Stimulated activated CD4-positive, alpha-beta T cell treated with anti-CD3 and anti-CD28 coated beads, Interleukin-4, amount 100 ng/mL, for 48 hours (primary cell): ENCODE measurements at regions not wholly inside any gene's neighbourhood (a gene's known extent, or its start where the extent isn't known, plus 50 kb on each side); places are given as distances from the start of the nearest gene placed in this dataset.
A peak's percentile ranks its signal among the peaks of the same experiment; 100 is the strongest.
"Not testable (repeated sequence)": the region's sequence is repeated elsewhere in the genome, so short reads cannot be mapped to it uniquely, and the experiment has no call there.

ENCODE experiments used
- DNase-seq, 2 donors: peaks; one replicate each; pipeline ENCODE4 v3.0.0-alpha.2; 2020; ENCODE audit warnings: low read depth in 2 of 2

DNA sequence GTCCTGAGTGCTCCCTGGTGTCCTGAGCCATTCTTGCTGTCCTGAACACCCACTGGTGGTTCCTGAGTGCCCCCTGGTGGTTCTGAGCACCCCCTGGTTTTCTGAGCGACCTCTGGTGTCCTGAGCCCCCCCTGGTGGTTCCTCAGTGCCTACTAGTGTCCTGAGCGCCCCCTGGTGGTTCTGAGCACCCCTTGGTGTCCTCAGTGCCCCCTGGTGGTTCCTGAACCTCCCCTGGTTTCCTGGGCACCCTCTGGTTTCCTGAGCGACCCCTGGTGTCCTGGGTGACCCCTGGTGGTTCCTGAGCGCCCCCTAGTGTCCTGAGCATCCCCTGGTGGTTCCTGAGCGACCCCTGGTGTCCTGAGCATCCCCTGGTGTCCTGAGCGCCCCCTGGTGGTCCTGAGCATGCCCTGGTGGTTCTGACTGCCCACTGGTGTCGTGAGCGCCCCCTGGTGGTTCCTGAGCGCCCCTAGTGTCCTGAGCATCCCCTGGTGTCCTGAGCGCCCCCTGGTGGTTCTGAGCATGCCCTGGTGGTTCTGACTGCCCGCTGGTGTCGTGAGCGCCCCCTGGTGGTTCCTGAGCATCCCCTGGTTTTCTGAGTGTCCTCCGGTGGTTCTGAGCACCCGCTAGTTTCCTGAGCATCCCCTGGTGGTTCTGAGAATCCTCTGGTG is 473.1 kb downstream of the TMEM121 start:
- DNase-seq, result peak; percentile 86 to 96

DNA sequence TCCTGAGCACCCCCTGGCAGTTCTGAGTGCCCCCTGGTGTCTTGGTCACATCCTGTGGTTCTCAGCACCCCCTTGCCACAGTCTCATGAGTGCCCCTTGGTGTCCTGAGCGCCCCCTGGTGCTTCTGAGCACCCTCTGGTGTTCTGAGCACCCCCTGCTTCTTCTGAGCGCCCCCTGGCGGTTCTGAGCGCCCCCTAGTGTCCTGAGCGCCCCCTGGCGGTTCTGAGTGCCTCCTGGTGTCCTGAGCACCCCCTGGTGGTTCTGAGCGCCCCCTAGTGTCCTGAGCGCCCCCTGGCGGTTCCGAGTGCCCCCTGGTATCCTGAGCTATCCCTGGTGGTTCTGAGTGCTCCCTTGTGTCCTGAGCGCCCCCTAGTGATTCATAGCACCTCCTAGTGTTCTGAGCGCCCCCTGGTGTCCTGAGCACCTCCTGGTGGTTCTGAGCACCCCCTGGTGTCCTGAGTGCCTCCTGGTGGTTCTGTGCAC is 473.7 kb downstream of the TMEM121 start:
- DNase-seq, result peak; percentile 66 to 79

GRCh38 chr14:106001277-106001676 is 474.9 kb downstream of the TMEM121 start:
- not testable (repeated sequence) for DNase-seq

GRCh38 chr14:106003351-106003750 is 477.0 kb downstream of the TMEM121 start:
- no peak for DNase-seq

GRCh38 chr14:106004937-106005795 is 478.8 kb downstream of the TMEM121 start:
- peak; percentile 59 to 64 for DNase-seq

- DNase-seq, result peak; percentile 48 to 52
Measured at GRCh38 chr14:106006043-106006442, 479.7 kb downstream of the TMEM121 start.

DNA sequence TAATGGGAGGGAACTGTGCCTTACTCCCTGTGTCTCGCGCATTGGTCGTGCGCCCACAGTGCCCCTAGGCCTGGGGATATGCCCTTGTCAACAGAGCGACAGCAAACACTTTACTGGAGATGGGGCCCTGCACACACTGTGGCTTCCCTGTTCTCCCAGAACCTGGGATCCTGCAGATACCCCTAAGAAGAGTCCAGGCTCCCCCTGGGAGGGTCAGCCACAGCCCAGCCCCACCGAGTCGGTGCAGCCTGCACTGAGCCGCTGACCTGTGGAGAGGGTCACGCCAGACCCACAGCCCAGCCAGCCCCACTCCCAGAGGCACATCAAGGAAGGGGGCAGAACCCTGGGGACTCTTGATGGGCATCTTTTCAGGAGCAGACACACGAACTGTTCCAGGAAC is 480.3 kb downstream of the TMEM121 start:
- DNase-seq, result not testable (repeated sequence)

- no peak for DNase-seq
Measured at GRCh38 chr14:106010783-106011182, 484.4 kb downstream of the TMEM121 start.

DNA sequence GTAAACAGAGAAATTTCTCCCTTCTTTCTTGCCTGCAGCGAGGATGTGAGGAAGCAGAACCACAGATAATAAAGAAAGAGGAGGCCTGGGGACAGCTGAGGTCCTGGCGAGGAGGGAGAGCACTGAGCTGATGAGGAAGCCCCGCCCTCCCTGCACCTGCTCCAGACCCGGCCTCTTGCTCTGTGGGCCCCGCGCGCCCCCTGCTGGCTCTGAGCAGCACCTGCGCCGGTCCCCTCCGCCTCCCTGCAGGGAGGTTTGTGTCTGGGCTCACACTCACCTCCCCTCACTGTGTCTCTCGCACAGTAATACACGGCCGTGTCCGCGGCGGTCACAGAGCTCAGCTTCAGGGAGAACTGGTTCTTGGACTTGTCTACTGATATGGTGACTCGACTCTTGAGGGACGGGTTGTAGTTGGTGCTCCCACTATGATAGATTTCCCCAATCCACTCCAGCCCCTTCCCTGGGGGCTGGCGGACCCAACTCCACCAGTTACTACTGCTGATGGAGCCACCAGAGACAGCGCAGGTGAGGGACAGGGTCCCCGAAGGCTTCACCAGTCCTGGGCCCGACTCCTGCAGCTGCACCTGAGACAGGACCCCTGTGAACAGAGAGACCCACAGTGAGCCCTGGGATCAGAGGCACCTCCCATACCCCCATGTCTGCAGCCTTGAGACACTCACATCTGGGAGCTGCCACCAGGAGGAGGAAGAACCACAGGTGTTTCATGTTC is 485.4 kb downstream of the TMEM121 start:
- DNase-seq, result peak; percentile 71 to 87

DNA sequence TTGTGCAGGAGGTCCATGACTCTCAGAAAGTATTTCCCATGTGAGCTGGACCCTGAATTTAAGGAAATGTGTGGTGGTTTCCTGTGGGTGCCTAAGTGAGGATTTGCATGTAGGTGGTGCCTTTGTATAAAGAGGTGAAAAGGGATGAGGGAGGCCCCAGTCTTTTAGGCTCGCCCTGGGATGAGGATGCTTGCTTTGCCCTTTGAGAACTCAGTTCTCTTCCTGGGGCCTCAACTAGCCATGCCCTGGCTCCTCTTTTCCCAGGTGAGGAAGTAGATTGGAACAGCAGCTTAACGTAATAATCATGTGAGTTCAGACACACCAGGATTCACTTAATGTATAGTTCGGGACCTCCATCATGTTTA is 486.0 kb downstream of the TMEM121 start:
- not testable (repeated sequence) for DNase-seq

GRCh38 chr14:106013879-106014376 is 487.5 kb downstream of the TMEM121 start:
- no peak for DNase-seq

- not testable (repeated sequence) for DNase-seq
Measured at GRCh38 chr14:106017952-106018351, 491.6 kb downstream of the TMEM121 start.

DNA sequence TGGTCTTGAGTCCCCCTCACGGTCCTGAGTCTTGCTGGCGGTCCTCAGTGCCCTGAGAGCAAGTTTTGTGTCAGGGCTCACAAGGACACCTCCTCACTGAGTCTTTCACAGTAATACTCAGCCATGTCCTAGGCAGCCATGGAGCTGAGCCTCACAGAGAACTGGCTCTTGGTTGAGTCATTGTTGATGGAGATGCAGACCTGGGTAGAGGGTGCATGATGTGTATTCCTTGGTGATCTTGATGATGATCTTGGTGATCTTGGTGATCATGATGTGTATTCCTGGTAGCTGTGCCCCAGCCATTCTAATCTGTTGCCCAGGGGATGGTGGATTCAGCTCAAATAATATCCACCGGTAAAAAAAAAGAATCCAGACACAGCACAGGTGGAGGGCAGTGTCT is 495.4 kb downstream of the TMEM121 start:
- no peak for DNase-seq

GRCh38 chr14:106022648-106023047 is 496.3 kb downstream of the TMEM121 start:
- not testable (repeated sequence) for DNase-seq

- DNase-seq, result no peak
Measured at GRCh38 chr14:106023411-106023810, 497.0 kb downstream of the TMEM121 start.

GRCh38 chr14:106024983-106025604 is 498.7 kb downstream of the TMEM121 start:
- no peak for DNase-seq

DNA sequence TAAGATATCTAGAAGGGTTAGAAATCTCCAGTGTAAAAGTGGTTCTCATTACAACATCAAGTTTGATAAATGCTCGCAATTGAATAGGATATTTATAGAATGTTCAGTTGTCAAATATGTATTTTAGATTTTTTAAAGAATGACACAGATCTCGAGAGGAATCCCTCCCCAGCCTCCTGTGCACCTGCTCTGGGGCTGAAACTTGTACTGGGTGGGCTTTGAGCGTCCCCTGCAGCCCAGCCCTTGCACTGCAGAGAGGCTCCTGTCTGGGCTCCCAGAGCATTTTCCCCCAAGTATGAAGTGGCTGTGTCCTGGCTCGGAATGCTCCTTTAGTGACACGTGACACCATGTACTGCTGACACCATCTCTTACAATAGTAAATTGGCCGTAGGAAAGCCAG is 499.6 kb downstream of the TMEM121 start:
- DNase-seq, result no peak

DNA sequence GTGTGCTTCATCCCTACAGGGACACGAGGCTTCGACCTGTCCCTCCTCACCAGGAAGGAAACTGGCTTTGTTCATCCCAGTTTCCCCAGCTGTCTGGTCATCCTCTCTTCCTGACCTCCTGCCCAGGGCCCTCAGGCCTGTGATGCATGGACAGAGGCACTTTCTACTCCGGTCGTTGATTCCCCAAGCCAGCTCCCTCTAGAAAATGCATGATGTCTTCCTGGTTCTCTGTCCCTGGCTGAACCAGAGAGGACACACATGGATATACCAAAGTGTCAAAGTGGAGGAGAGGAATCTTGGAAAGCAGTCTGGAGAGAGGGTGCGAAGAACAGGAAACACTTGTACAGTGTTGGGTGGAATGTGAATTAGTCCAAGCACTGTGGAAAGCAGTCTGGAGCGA is 501.4 kb downstream of the TMEM121 start:
- not testable (repeated sequence) for DNase-seq

DNA sequence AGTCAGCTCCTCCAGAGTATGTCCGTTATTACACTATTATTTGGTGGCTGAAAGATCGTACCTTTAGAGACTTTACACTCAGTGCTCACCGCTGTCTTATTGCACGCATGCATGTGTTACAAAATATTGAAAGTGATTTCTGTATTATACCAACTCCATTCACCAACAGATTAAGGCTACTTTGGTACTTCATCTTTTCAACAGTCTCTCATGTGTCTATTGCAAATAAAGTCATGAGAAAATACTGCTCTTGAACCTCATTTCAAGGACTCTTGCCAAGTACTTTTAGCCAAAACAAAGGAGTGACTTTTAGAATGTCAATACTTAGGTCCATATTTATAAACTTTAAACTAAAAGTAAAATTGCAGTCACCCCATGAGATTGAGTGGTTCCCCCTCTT is 503.6 kb downstream of the TMEM121 start:
- no peak for DNase-seq

GRCh38 chr14:106037380-106037779 is 511.0 kb downstream of the TMEM121 start:
- no peak for DNase-seq

DNA sequence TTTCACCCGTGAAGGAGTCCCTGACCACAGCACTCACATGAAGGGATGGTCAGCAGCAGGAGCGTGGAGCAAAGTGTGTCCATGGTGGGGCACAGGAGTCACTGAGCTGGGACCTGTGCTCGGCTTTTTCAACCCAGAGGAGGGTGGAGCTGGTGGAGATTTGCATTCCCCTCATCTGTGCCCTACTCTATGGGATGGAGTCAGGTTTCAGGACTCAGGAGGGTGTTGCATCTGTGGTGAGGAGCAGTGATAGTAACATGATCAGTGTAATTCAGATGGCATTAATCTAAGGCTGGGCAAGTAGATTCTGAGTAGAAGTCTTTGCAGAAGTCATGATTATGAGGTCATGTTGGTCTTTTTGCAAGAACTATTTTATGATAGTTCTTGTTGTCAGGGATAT is 511.9 kb downstream of the TMEM121 start:
- DNase-seq, result no peak

DNA sequence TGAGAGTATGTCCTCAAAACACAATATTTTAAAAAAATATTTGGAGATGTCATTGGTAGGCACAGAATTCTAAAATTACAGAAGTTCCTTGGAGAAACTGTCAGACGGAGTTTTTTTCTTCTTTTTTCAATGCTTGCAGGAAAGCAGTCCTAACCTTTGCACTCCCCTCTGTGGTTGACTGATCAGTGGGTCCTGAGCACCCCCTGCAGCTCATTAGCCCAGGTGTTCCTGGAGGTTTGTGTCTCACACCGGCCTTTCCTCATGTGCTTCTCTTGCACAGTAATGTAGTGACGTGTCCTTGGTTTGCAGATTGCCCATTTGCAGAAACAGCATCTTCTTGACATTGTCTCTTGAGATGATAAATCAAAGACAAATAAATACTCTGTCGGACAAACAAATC is 513.0 kb downstream of the TMEM121 start:
- peak; percentile 58 to 69 for DNase-seq
